ENCODE measurements at regions not wholly inside any gene's neighbourhood (a gene's known extent, or its start where the extent isn't known, plus 50 kb on each side); places are given as distances from the start of the nearest gene placed in this dataset.

- H3K27me3 ChIP-seq (ENCODE audit: insufficient read depth, low read length), result no peaks in the 10 kb centered on the region
- POLR2A ChIA-PET (ENCODE audit: partially characterized antibody), result interaction anchor here (0.7 kb wide), 1 partner anchor 795 kb away, joined by 3 read pairs; no protein-coding TSS in a partner anchor
- DNase-seq, result no peak
- Mint-ChIP-seq H3K4me3 (no peak overlapping the region), H3K27ac (no peak overlapping the region), H3K27me3 (no peaks in the 10 kb centered on the region), H3K36me3 (no peaks in the 10 kb centered on the region), H3K9me3 (peaks cover 0 to 2% (median 0%) of the 10 kb centered on the region in 8 donors), H3K4me1 (peaks cover 14 to 31% (median 20%) of the 10 kb centered on the region in 4 donors)
- no peak overlapping the region for H3K4me3 ChIP-seq (ENCODE audit: low read length in 2 of 2)
- no peaks in the 10 kb centered on the region for H3K9me3 ChIP-seq (ENCODE audit: control insufficient read depth in 1 of 2, low read length in 2 of 2)
- intact Hi-C loops (cut with micrococcal nuclease), result loop anchor here (5.0 kb wide), 1 partner anchor 809 kb away; no protein-coding TSS in a partner anchor
- H3K4me1 ChIP-seq (ENCODE audit: insufficient read depth, low read length), result peaks cover 18% of the 10 kb centered on the region
- no peaks in the 10 kb centered on the region for H3K36me3 ChIP-seq (ENCODE audit: insufficient read depth, low read length)
- no peak overlapping the region for H3K27ac ChIP-seq (ENCODE audit: low read depth, low read length)
- CTCF ChIA-PET (ENCODE audit: partially characterized antibody), result no interaction called here
Measured at GRCh38 chr4:82216219-82216618, 157.6 kb downstream of the HNRNPD start.

GRCh38 chr4:82215800-82216199 lies 158.0 kb downstream of the HNRNPD start:
- Histone ChIP-seq H3K27ac (ENCODE audit: low read depth, low read length) (no peak overlapping the region), H3K27me3 (ENCODE audit: insufficient read depth, low read length) (no peaks in the 10 kb centered on the region), H3K4me3 (ENCODE audit: low read length in 2 of 2) (no peak overlapping the region), H3K36me3 (ENCODE audit: insufficient read depth, low read length) (no peaks in the 10 kb centered on the region), H3K9me3 (ENCODE audit: control insufficient read depth in 1 of 2, low read length in 2 of 2) (no peaks in the 10 kb centered on the region), H3K4me1 (ENCODE audit: insufficient read depth, low read length) (peaks cover 18% of the 10 kb centered on the region)
- Mint-ChIP-seq H3K27ac (no peak overlapping the region), H3K27me3 (no peaks in the 10 kb centered on the region), H3K4me3 (no peak overlapping the region), H3K9me3 (peaks cover 0 to 2% (median 0%) of the 10 kb centered on the region in 8 donors), H3K4me1 (peaks cover 14 to 34% (median 20%) of the 10 kb centered on the region in 4 donors), H3K36me3 (no peaks in the 10 kb centered on the region)
- ChIA-PET POLR2A (ENCODE audit: partially characterized antibody) (interaction anchor here (0.7 kb wide), 1 partner anchor 795 kb away, joined by 3 read pairs; no protein-coding TSS in a partner anchor), CTCF (ENCODE audit: partially characterized antibody) (no interaction called here)
- intact Hi-C loops (cut with micrococcal nuclease), result loop anchor here (5.0 kb wide), 1 partner anchor 808 kb away; no protein-coding TSS in a partner anchor
- DNase-seq, result no peak

- H3K4me1 ChIP-seq (ENCODE audit: insufficient read depth, low read length), result peaks cover 18% of the 10 kb centered on the region
- H3K27ac Mint-ChIP-seq, result no peak overlapping the region
- H3K27me3 Mint-ChIP-seq, result no peaks in the 10 kb centered on the region
- no peak overlapping the region for H3K4me3 Mint-ChIP-seq
- intact Hi-C loops (cut with micrococcal nuclease), result loop anchor here (5.0 kb wide), 1 partner anchor 808 kb away; no protein-coding TSS in a partner anchor
- no peaks in the 10 kb centered on the region for H3K27me3 ChIP-seq (ENCODE audit: insufficient read depth, low read length)
- H3K4me3 ChIP-seq (ENCODE audit: low read length in 2 of 2), result no peak overlapping the region
- H3K27ac ChIP-seq (ENCODE audit: low read depth, low read length), result no peak overlapping the region
- H3K4me1 Mint-ChIP-seq, result peaks cover 14 to 34% (median 20%) of the 10 kb centered on the region in 4 donors
- no peaks in the 10 kb centered on the region for H3K36me3 Mint-ChIP-seq
- no peak for DNase-seq
- peaks cover 0 to 2% (median 0%) of the 10 kb centered on the region in 8 donors for H3K9me3 Mint-ChIP-seq
- H3K36me3 ChIP-seq (ENCODE audit: insufficient read depth, low read length), result no peaks in the 10 kb centered on the region
- ChIA-PET CTCF (ENCODE audit: partially characterized antibody) (no interaction called here), POLR2A (ENCODE audit: partially characterized antibody) (interaction anchor here (1.7 kb wide), 1 partner anchor 723 kb away, joined by 4 read pairs; no protein-coding TSS in a partner anchor)
- no peaks in the 10 kb centered on the region for H3K9me3 ChIP-seq (ENCODE audit: control insufficient read depth in 1 of 2, low read length in 2 of 2)
Measured at GRCh38 chr4:82215039-82215438, 158.8 kb downstream of the HNRNPD start.

- peak overlapping the region in 7 of 8 donors; percentile 4 to 77 (median 60) for H3K4me3 Mint-ChIP-seq
- no peaks in the 10 kb centered on the region for H3K27me3 Mint-ChIP-seq
- intact Hi-C loops (cut with micrococcal nuclease), result loop anchor here (5.0 kb wide), 2 partner anchors 74 to 76 kb away; no protein-coding TSS in a partner anchor
Measured at GRCh38 chr4:82213485-82214417, 160.0 kb downstream of the HNRNPD start.

GRCh38 chr4:82201805-82202641 lies 171.8 kb downstream of the HNRNPD start:
- H3K4me3 ChIP-seq (ENCODE audit: low read length in 2 of 2), result no peak overlapping the region
- no peaks in the 10 kb centered on the region for H3K4me1 ChIP-seq (ENCODE audit: insufficient read depth, low read length)
- peak; percentile 39 to 52 (median 49) for DNase-seq
- no peaks in the 10 kb centered on the region for H3K27me3 ChIP-seq (ENCODE audit: insufficient read depth, low read length)
- Mint-ChIP-seq H3K4me1 (peaks cover 0 to 10% (median 3%) of the 10 kb centered on the region in 4 donors), H3K27me3 (peaks cover 5 to 6% of the 10 kb centered on the region in 2 donors), H3K4me3 (no peak overlapping the region), H3K9me3 (peaks cover 0 to 2% (median 0%) of the 10 kb centered on the region in 8 donors), H3K27ac (no peak overlapping the region), H3K36me3 (no peaks in the 10 kb centered on the region)
- ChIA-PET CTCF (ENCODE audit: partially characterized antibody) (interaction anchor here (0.7 to 2.2 kb wide), 18 partner anchors 9 to 795 kb away, joined by 3 to 40 read pairs (median 4); no protein-coding TSS in a partner anchor), POLR2A (ENCODE audit: partially characterized antibody) (interaction anchor here (0.7 kb wide), 1 partner anchor 65 kb away, joined by 3 read pairs; no protein-coding TSS in a partner anchor)
- H3K36me3 ChIP-seq (ENCODE audit: insufficient read depth, low read length), result no peaks in the 10 kb centered on the region
- no peak overlapping the region for H3K27ac ChIP-seq (ENCODE audit: low read depth, low read length)
- intact Hi-C loops (cut with micrococcal nuclease), result loop anchor here (1.0 to 10.0 kb wide), 6 partner anchors 65 to 796 kb away; no protein-coding TSS in a partner anchor
- H3K9me3 ChIP-seq (ENCODE audit: control insufficient read depth in 1 of 2, low read length in 2 of 2), result no peaks in the 10 kb centered on the region

More at GRCh38 chr4:82213485-82214417, 160.0 kb downstream of the HNRNPD start:
- H3K4me1 ChIP-seq (ENCODE audit: insufficient read depth, low read length), result peaks cover 18% of the 10 kb centered on the region
- no peak overlapping the region for H3K27ac ChIP-seq (ENCODE audit: low read depth, low read length)
- ChIA-PET CTCF (ENCODE audit: partially characterized antibody) (interaction anchor here (0.8 to 3.9 kb wide), 7 partner anchors 10 to 747 kb away, joined by 3 to 16 read pairs (median 4); no protein-coding TSS in a partner anchor), POLR2A (ENCODE audit: partially characterized antibody) (interaction anchor here (1.1 to 1.7 kb wide), 5 partner anchors 77 to 743 kb away, joined by 3 to 8 read pairs (median 4); partner anchors contain the start of gene RASGEF1B)
- Mint-ChIP-seq H3K4me1 (peaks cover 14 to 34% (median 20%) of the 10 kb centered on the region in 4 donors), H3K9me3 (peaks cover 0 to 2% (median 0%) of the 10 kb centered on the region in 8 donors), H3K27ac (peak overlapping the region in 6 of 7 donors; percentile 7 to 80 (median 48)), H3K36me3 (no peaks in the 10 kb centered on the region)
- H3K9me3 ChIP-seq (ENCODE audit: control insufficient read depth in 1 of 2, low read length in 2 of 2), result no peaks in the 10 kb centered on the region
- H3K4me3 ChIP-seq (ENCODE audit: low read length in 2 of 2), result no peak overlapping the region
- no peaks in the 10 kb centered on the region for H3K36me3 ChIP-seq (ENCODE audit: insufficient read depth, low read length)
- H3K27me3 ChIP-seq (ENCODE audit: insufficient read depth, low read length), result no peaks in the 10 kb centered on the region
- peak; percentile 43 to 70 (median 64) for DNase-seq

GRCh38 chr4:82201303-82201702 lies 172.5 kb downstream of the HNRNPD start:
- Histone ChIP-seq H3K9me3 (ENCODE audit: control insufficient read depth in 1 of 2, low read length in 2 of 2) (no peaks in the 10 kb centered on the region), H3K27me3 (ENCODE audit: insufficient read depth, low read length) (no peaks in the 10 kb centered on the region), H3K4me1 (ENCODE audit: insufficient read depth, low read length) (no peaks in the 10 kb centered on the region), H3K36me3 (ENCODE audit: insufficient read depth, low read length) (no peaks in the 10 kb centered on the region), H3K27ac (ENCODE audit: low read depth, low read length) (no peak overlapping the region), H3K4me3 (ENCODE audit: low read length in 2 of 2) (no peak overlapping the region)
- peaks cover 5 to 6% of the 10 kb centered on the region in 2 donors for H3K27me3 Mint-ChIP-seq
- CTCF ChIA-PET (ENCODE audit: partially characterized antibody), result interaction anchor here (0.8 to 2.2 kb wide), 17 partner anchors 9 to 795 kb away, joined by 3 to 40 read pairs (median 4); no protein-coding TSS in a partner anchor
- H3K36me3 Mint-ChIP-seq, result no peaks in the 10 kb centered on the region
- H3K9me3 Mint-ChIP-seq, result no peaks in the 10 kb centered on the region
- H3K4me1 Mint-ChIP-seq, result peaks cover 0 to 10% (median 3%) of the 10 kb centered on the region in 4 donors
- DNase-seq, result no peak
- no peak overlapping the region for H3K27ac Mint-ChIP-seq
- H3K4me3 Mint-ChIP-seq, result no peak overlapping the region
- intact Hi-C loops (cut with micrococcal nuclease), result loop anchor here (5.0 to 10.0 kb wide), 2 partner anchors 66 to 287 kb away; no protein-coding TSS in a partner anchor
- POLR2A ChIA-PET (ENCODE audit: partially characterized antibody), result interaction anchor here (0.7 kb wide), 1 partner anchor 64 kb away, joined by 3 read pairs; no protein-coding TSS in a partner anchor
